OCI-M2 (cell line): ENCODE measurements at regions not wholly inside any gene's neighbourhood (a gene's known extent, or its start where the extent isn't known, plus 50 kb on each side); places are given as distances from the start of the nearest gene placed in this dataset.

Source experiments
- DNase-seq: peaks from one replicate; lab custom pipeline; 2025; ENCODE audit not compliant: unreplicated experiment; lab: John Stamatoyannopoulos, UW

- no peak for DNase-seq
These were observed 264.6 kb downstream of the TMEM167A start for GRCh38 chr5:82812575-82812974.

- no peak for DNase-seq
These were observed 265.7 kb downstream of the TMEM167A start for GRCh38 chr5:82811490-82811889.

- DNase-seq, result no peak
These were observed 267.6 kb downstream of the TMEM167A start for GRCh38 chr5:82809420-82810143.

GRCh38 chr5:82808960-82809359 lies 268.2 kb downstream of the TMEM167A start:
- no peak for DNase-seq

- no peak for DNase-seq
These were observed 270.2 kb downstream of the TMEM167A start for GRCh38 chr5:82807021-82807420.

- no peak for DNase-seq
These were observed 270.7 kb downstream of the TMEM167A start for GRCh38 chr5:82806513-82806912.

- DNase-seq, result no peak
These were observed 273.0 kb downstream of the TMEM167A start for GRCh38 chr5:82804155-82804690.

- no peak for DNase-seq
These were observed 274.2 kb downstream of the TMEM167A start for GRCh38 chr5:82802954-82803353.

- DNase-seq, result no peak
These were observed 276.4 kb downstream of the TMEM167A start for GRCh38 chr5:82800826-82801225.

- DNase-seq, result no peak
These were observed 277.7 kb downstream of the TMEM167A start for GRCh38 chr5:82799361-82800077.

GRCh38 chr5:82798676-82799075 lies 278.5 kb downstream of the TMEM167A start:
- no peak for DNase-seq

- DNase-seq, result no peak
These were observed 280.4 kb downstream of the TMEM167A start for GRCh38 chr5:82796643-82797416.

GRCh38 chr5:82794876-82795275 lies 282.3 kb downstream of the TMEM167A start:
- no peak for DNase-seq

GRCh38 chr5:82793808-82794419 lies 283.3 kb downstream of the TMEM167A start:
- no peak for DNase-seq

- DNase-seq, result no peak
These were observed 285.1 kb downstream of the TMEM167A start for GRCh38 chr5:82792096-82792495.

- DNase-seq, result no peak
These were observed 288.1 kb downstream of the TMEM167A start for GRCh38 chr5:82789095-82789494.

GRCh38 chr5:82786748-82787147 lies 290.4 kb downstream of the TMEM167A start:
- no peak for DNase-seq

GRCh38 chr5:82785882-82786509 lies 291.2 kb downstream of the TMEM167A start:
- no peak for DNase-seq

- no peak for DNase-seq
These were observed 291.7 kb downstream of the TMEM167A start for GRCh38 chr5:82785456-82785855.

- no peak for DNase-seq
These were observed 292.7 kb downstream of the TMEM167A start for GRCh38 chr5:82784521-82784920.

- no peak for DNase-seq
These were observed 300.1 kb downstream of the TMEM167A start for GRCh38 chr5:82777106-82777505.
